ENCODE measurements at regions not wholly inside any gene's neighbourhood (a gene's known extent, or its start where the extent isn't known, plus 50 kb on each side); places are given as distances from the start of the nearest gene placed in this dataset.
"Not testable (repeated sequence)": the region's sequence is repeated elsewhere in the genome, so short reads cannot be mapped to it uniquely, and the experiment has no call there.

- DNase-seq = no peak
Observed at GRCh38 chr2:216951171-216951570, 91.3 kb upstream of the TNP1 start.

- DNase-seq = no peak
Observed at GRCh38 chr2:216950547-216950946, 90.7 kb upstream of the TNP1 start.

- DNase-seq = no peak
Observed at GRCh38 chr2:216949700-216950413, 90.0 kb upstream of the TNP1 start.

- no peak for DNase-seq
Observed at GRCh38 chr2:216947055-216947454, 87.2 kb upstream of the TNP1 start.

GRCh38 chr2:216944733-216945132 is 84.9 kb upstream of the TNP1 start:
- DNase-seq = no peak

GRCh38 chr2:216943109-216943508 is 83.2 kb upstream of the TNP1 start:
- no peak for DNase-seq

- DNase-seq = no peak
Observed at GRCh38 chr2:216942465-216942864, 82.6 kb upstream of the TNP1 start.

- no peak for DNase-seq
Observed at GRCh38 chr2:216942016-216942415, 82.2 kb upstream of the TNP1 start.

- no peak for DNase-seq
Observed at GRCh38 chr2:216936954-216937357, 77.1 kb upstream of the TNP1 start.

GRCh38 chr2:216934623-216935022 is 74.8 kb upstream of the TNP1 start:
- no peak for DNase-seq

- DNase-seq = no peak
Observed at GRCh38 chr2:216934151-216934550, 74.3 kb upstream of the TNP1 start.

- no peak for DNase-seq
Observed at GRCh38 chr2:216932863-216933548, 73.1 kb upstream of the TNP1 start.

GRCh38 chr2:216932113-216932862 is 72.4 kb upstream of the TNP1 start:
- DNase-seq = no peak

GRCh38 chr2:216930716-216931115 is 70.9 kb upstream of the TNP1 start:
- no peak for DNase-seq

GRCh38 chr2:216929338-216929737 is 69.5 kb upstream of the TNP1 start:
- not testable (repeated sequence) for DNase-seq

- DNase-seq = no peak
Observed at GRCh38 chr2:216927163-216927562, 67.3 kb upstream of the TNP1 start.

- no peak for DNase-seq
Observed at GRCh38 chr2:216925636-216926366, 65.9 kb upstream of the TNP1 start.

- DNase-seq = no peak
Observed at GRCh38 chr2:216925006-216925405, 65.1 kb upstream of the TNP1 start.

- DNase-seq = no peak
Observed at GRCh38 chr2:216923706-216924105, 63.8 kb upstream of the TNP1 start.

- no peak for DNase-seq
Observed at GRCh38 chr2:216922175-216922780, 62.4 kb upstream of the TNP1 start.

GRCh38 chr2:216920937-216921456 is 61.1 kb upstream of the TNP1 start:
- DNase-seq = no peak

GRCh38 chr2:216920143-216920876 is 60.4 kb upstream of the TNP1 start:
- DNase-seq = no peak

Measured in CD4-positive, alpha-beta T cell treated with Interleukin-10 for 1 hour (primary cell).